ENCODE measurements at regions not wholly inside any gene's neighbourhood (a gene's known extent, or its start where the extent isn't known, plus 50 kb on each side); places are given as distances from the start of the nearest gene placed in this dataset.

DNA sequence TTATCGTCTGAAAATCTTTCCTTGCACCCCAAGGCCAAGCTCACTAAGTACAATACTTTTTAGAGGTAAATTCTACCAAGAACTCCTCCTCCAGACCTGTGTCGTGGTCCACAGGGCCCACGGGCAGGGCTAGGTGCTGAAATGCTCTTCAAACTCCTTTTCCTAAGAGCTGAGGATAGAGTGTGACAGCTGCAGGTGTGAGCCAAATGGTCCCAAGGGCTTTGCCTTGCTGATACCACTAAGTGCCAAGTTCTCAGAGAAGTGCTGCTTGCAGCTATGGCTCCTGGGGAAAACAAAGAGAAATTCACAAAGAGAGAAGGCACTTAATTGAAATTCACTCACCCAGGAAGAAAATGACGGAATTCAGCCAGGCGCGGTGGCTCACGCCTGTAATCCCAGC, 868.9 kb upstream of the AUTS2 start:
- TF ChIP-seq, protein P1, sequence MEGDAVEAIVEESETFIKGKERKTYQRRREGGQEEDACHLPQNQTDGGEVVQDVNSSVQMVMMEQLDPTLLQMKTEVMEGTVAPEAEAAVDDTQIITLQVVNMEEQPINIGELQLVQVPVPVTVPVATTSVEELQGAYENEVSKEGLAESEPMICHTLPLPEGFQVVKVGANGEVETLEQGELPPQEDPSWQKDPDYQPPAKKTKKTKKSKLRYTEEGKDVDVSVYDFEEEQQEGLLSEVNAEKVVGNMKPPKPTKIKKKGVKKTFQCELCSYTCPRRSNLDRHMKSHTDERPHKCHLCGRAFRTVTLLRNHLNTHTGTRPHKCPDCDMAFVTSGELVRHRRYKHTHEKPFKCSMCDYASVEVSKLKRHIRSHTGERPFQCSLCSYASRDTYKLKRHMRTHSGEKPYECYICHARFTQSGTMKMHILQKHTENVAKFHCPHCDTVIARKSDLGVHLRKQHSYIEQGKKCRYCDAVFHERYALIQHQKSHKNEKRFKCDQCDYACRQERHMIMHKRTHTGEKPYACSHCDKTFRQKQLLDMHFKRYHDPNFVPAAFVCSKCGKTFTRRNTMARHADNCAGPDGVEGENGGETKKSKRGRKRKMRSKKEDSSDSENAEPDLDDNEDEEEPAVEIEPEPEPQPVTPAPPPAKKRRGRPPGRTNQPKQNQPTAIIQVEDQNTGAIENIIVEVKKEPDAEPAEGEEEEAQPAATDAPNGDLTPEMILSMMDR (conservative IDR thresholded peaks at IDR 0.05) = no peak
- peak overlapping the region; percentile 19 for H3K27ac Mint-ChIP-seq (ENCODE audit: unreplicated experiment)
- no peak for DNase-seq (ENCODE audit: low read depth, low spot score)

DNA sequence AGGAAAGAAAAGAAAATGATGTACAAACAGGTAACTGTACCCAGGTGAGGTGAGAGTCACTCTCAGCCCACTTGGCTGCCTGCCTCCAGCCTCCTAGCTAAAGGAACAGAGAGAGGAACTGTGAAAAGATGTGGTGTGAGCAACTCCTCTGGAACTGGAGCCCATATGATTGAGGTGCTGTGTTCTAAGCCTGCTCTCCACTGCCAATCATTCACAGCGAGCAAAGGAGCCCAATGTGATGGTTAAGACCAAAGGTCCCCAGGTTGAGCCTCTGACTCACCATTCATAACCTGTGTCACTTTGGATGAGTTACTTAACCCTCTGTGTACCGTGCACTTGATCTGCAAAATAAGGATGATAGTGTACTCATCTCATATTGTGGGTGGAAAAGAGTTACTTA, 868.1 kb upstream of the AUTS2 start:
- no peak for DNase-seq (ENCODE audit: low read depth, low spot score)
- TF ChIP-seq, protein P1 (conservative IDR thresholded peaks at IDR 0.05) = no peak
- Mint-ChIP-seq H3K9me3 (peaks cover 5% of the 10 kb centered on the region), H3K27me3 (ENCODE audit: low read depth) (no peaks in the 10 kb centered on the region), H3K4me3 (no peak overlapping the region), H3K4me1 (no peaks in the 10 kb centered on the region), H3K36me3 (ENCODE audit: low read depth) (no peaks in the 10 kb centered on the region), H3K27ac (ENCODE audit: unreplicated experiment) (no peak overlapping the region)

More for the DNA sequence above, 868.9 kb upstream of the AUTS2 start:
- Mint-ChIP-seq H3K4me3 (no peak overlapping the region), H3K27me3 (ENCODE audit: low read depth) (no peaks in the 10 kb centered on the region), H3K36me3 (ENCODE audit: low read depth) (no peaks in the 10 kb centered on the region), H3K9me3 (peaks cover 5% of the 10 kb centered on the region), H3K4me1 (no peaks in the 10 kb centered on the region)

DNA sequence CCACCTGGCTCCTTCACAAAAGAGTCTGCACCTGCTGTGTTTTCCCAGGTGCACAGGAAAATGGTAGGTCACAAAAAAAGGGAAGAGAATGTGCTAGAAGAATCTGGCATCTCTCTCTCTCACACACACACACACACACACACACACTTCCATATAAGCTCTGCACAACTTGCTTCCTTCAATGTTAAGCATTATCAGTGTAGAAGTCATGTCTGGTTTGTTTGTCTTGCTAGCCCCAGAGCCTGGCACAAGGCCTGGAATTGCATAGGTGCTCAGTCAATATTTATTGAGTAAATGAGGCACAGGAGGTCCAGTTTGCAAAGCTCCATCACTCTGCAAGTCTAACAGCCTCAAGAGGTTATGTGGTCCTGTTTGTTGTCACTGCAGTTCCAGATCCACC, 867.3 kb upstream of the AUTS2 start:
- Mint-ChIP-seq H3K36me3 (ENCODE audit: low read depth) (no peaks in the 10 kb centered on the region), H3K27me3 (ENCODE audit: low read depth) (no peaks in the 10 kb centered on the region), H3K4me3 (no peak overlapping the region), H3K9me3 (peaks cover 5% of the 10 kb centered on the region), H3K4me1 (no peaks in the 10 kb centered on the region), H3K27ac (ENCODE audit: unreplicated experiment) (no peak overlapping the region)
- TF ChIP-seq, protein P1 (conservative IDR thresholded peaks at IDR 0.05) = no peak
- DNase-seq (ENCODE audit: low read depth, low spot score) = no peak

DNA sequence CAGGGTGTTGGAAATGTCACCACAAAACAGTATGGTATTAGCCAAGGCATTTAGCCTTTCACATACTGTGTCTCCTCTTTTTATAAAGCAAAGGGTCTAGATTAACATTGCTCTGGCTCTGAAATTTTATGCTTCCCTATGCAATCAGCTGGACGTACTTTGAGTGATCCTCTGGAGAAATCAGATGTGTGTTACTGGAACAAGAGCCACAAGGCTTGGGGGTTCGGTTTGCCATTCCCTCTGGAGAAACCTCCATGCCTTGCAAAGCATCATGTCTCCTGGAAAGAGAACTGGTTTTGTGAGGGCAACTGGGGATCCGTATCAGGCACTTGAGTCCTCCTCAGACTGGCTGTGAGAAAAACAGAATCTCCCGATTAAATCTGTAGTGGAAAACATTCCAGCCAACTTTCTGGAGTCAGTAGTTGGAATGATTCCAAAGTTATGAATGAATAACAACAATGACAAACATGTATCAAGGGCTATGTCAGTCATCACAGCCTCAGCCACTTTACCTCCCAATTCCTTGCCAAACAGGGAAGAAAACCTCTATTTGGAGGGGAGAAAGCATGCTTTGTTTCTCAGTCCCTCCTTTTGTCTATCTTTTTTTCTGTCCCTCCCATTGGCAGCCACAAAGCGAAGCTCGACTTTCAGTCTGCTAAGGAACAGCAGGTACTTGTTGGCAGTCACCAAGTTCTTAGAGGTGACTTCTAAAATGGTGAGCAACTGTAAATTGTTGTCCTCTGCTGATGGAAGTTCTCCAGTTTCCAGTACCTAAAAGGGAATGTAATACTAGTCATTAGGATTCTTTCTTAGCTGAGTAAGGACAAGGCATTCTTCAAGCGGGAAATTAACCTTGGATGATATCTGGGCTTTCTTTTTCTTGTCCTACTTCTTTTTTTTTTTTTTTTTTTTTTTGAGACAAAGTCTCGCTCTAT, 864.8 kb upstream of the AUTS2 start:
- peaks cover 5% of the 10 kb centered on the region for H3K9me3 Mint-ChIP-seq
- H3K4me1 Mint-ChIP-seq = no peaks in the 10 kb centered on the region
- TF ChIP-seq, protein P1 (conservative IDR thresholded peaks at IDR 0.05) = no peak
- no peak overlapping the region for H3K4me3 Mint-ChIP-seq
- H3K27ac Mint-ChIP-seq (ENCODE audit: unreplicated experiment) = no peak overlapping the region
- peaks cover 2% of the 10 kb centered on the region for H3K27me3 Mint-ChIP-seq (ENCODE audit: low read depth)
- H3K36me3 Mint-ChIP-seq (ENCODE audit: low read depth) = no peaks in the 10 kb centered on the region
- no peak for DNase-seq (ENCODE audit: low read depth, low spot score)

DNA sequence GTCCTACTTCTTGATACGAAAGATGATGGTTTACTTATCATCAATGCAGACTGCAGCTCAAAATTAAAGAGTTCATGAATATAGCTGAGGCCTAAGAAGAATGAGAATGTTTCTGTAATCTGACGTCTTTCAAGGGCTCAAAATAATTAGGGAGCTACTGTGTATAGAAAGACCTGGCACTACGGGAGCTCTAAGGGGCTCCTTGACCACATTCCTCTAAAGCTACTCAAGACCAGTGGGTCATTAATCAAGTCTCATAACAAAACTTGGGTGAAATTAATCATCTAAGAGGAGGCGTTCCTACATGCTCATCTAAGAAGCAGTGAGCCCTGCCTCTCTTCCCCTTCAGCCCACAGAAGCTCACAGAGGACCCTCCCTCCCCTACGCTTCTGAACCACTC, 863.8 kb upstream of the AUTS2 start:
- Mint-ChIP-seq H3K27me3 (ENCODE audit: low read depth) (peaks cover 2% of the 10 kb centered on the region), H3K27ac (ENCODE audit: unreplicated experiment) (no peak overlapping the region), H3K4me1 (no peaks in the 10 kb centered on the region), H3K9me3 (peaks cover 6% of the 10 kb centered on the region), H3K4me3 (no peak overlapping the region), H3K36me3 (ENCODE audit: low read depth) (no peaks in the 10 kb centered on the region)
- DNase-seq (ENCODE audit: low read depth, low spot score) = no peak
- TF ChIP-seq, protein P1 (conservative IDR thresholded peaks at IDR 0.05) = no peak
